Stomach (tissue), 8 donors: ENCODE measurements at regions not wholly inside any gene's neighbourhood (a gene's known extent, or its start where the extent isn't known, plus 50 kb on each side); places are given as distances from the start of the nearest gene placed in this dataset.

Source experiments
- DNase-seq, 2 donors: peaks; one replicate each; pipeline versions ENCODE4 v3.0.0 to v3.0.0-alpha.2; 2013 to 2019
- H3K27ac ChIP-seq, 5 donors: fragments of 200-600 bp in 4 of 5; sonication (generic) in 4 of 5; one replicate each; pipeline ENCODE4 v1.5.1; 2013 to 2019; ENCODE audit warnings: mild to moderate bottlenecking in 1 of 5, moderate library complexity in 1 of 5
- H3K27me3 ChIP-seq, 3 donors: fragments of 200-600 bp; sonication (generic); one replicate each; pipeline ENCODE4 v1.5.1; 2017 to 2019; ENCODE audit warnings: mixed run types in 1 of 3
- H3K36me3 ChIP-seq, 4 donors: fragments of 200-600 bp; sonication (generic); 1 replicate in 3 of 4; 2 replicates in 1 of 4; pipeline ENCODE4 v1.5.1; 2016 to 2019
- H3K4me1 ChIP-seq, 4 donors: fragments of 200-600 bp; sonication (generic); one replicate each; pipeline ENCODE4 v1.5.1; 2016 to 2019
- H3K4me3 ChIP-seq, 4 donors: fragments of 200-600 bp; sonication (generic) in 3 of 4; one replicate each; pipeline ENCODE4 v1.5.1; 2016 to 2019; ENCODE audit warnings: mild to moderate bottlenecking in 1 of 4
- H3K9me3 ChIP-seq, 4 donors: fragments of 200-600 bp; sonication (generic); one replicate each; pipeline ENCODE4 v1.5.1; 2016 to 2019
- CTCF ChIP-seq, 7 experiments: fragments of 450-650 bp in 4 of 7; fragments of 200-600 bp in 3 of 7; sonication (generic) in 3 of 7; IDR thresholded peaks; one replicate each; pipeline ENCODE4 v1.5.1; 2016 to 2019; ENCODE audit warnings: antibody characterized with exemption in 7 of 7, control low read depth in 2 of 7, mild to moderate bottlenecking in 1 of 7
- EP300 ChIP-seq: sonication (generic); formaldehyde crosslinking; IDR thresholded peaks from one replicate; pipeline ENCODE4 v1.6.1; 2017; ENCODE audit warnings: antibody characterized with exemption
- POLR2A ChIP-seq, 4 donors: fragments of 450-650 bp; IDR thresholded peaks; one replicate each; pipeline ENCODE4 v1.6.1; 2016; ENCODE audit warnings: antibody characterized with exemption in 4 of 4, control low read depth in 2 of 4, mild to moderate bottlenecking in 1 of 4, moderate library complexity in 1 of 4
- POLR2AphosphoS5 ChIP-seq, 3 donors: sonication (generic); formaldehyde crosslinking; IDR thresholded peaks; one replicate each; pipeline ENCODE4 v1.6.1; 2016; ENCODE audit warnings: antibody characterized with exemption in 3 of 3
- WGBS, 5 donors: extraction: QIAGEN DNeasy Blood & Tissue Kit in 3 of 5; methylation state at CpG; one replicate each; pipeline versions ENCODE4 v1.1.5 to v1.1.7; 2013 to 2018; 5-methylcytosine and 5-hydroxymethylcytosine counted together
- intact Hi-C: fragments of 100-400 bp; cut with DNase I; formaldehyde crosslinking; loops from one replicate; pipeline ENCODE4 v1.15.1; 2023; ENCODE audit warnings: low total_unique reads
- donor health status: healthy with polysubstance abuse.
- donor health status: Bipolar disorder and iron deficiency.
- donor health status: healthy.

GRCh38 chr10:128542659-128543058 is 416.4 kb upstream of the MKI67 start:
- 50 to 70% (median 62%) methylated on average over 7 of the region's 7 CpGs for WGBS, 5 donors

GRCh38 chr10:128543151-128543550 is 416.9 kb upstream of the MKI67 start:
- Histone ChIP-seq H3K4me1 (peaks cover 11 to 16% (median 14%) of the 10 kb centered on the region in 4 donors), H3K9me3 (no peaks in the 10 kb centered on the region), H3K27me3 (peaks cover 4 to 73% (median 34%) of the 10 kb centered on the region in 3 donors), H3K4me3 (no peak overlapping the region), H3K36me3 (no peaks in the 10 kb centered on the region), H3K27ac (no peak overlapping the region)
- WGBS, 5 donors, result 86 to 93% (median 91%) methylated on average over 12 of the region's 12 CpGs
- TF ChIP-seq EP300 (no peak), CTCF (IDR thresholded peaks at IDR 0.05) (no peak), POLR2A (IDR thresholded peaks at IDR 0.05) (no peak), POLR2AphosphoS5 (IDR thresholded peaks at IDR 0.05) (no peak)
- no peak for DNase-seq
- intact Hi-C loops, result no loop called here

More at GRCh38 chr10:128542659-128543058, 416.4 kb upstream of the MKI67 start:
- Histone ChIP-seq H3K27ac (no peak overlapping the region), H3K4me1 (peaks cover 11 to 16% (median 14%) of the 10 kb centered on the region in 4 donors), H3K27me3 (peaks cover 4 to 78% (median 36%) of the 10 kb centered on the region in 3 donors), H3K9me3 (no peaks in the 10 kb centered on the region), H3K4me3 (no peak overlapping the region), H3K36me3 (no peaks in the 10 kb centered on the region)
- no peak for TF ChIP-seq EP300
- TF ChIP-seq POLR2AphosphoS5 (IDR thresholded peaks at IDR 0.05), result no peak
- no peak for TF ChIP-seq POLR2A (IDR thresholded peaks at IDR 0.05)
- TF ChIP-seq CTCF (IDR thresholded peaks at IDR 0.05), result no peak
- intact Hi-C loops, result no loop called here
- no peak for DNase-seq

- intact Hi-C loops, result no loop called here
- H3K36me3 ChIP-seq, result no peaks in the 10 kb centered on the region
- TF ChIP-seq POLR2A (IDR thresholded peaks at IDR 0.05), result no peak
- no peak for TF ChIP-seq CTCF (IDR thresholded peaks at IDR 0.05)
- TF ChIP-seq POLR2AphosphoS5 (IDR thresholded peaks at IDR 0.05), result no peak
Observed at GRCh38 chr10:128545216-128545615, 419.0 kb upstream of the MKI67 start.

GRCh38 chr10:128546651-128547165 is 420.5 kb upstream of the MKI67 start:
- WGBS, 5 donors, result 74 to 91% (median 88%) methylated on average over 7 to 15 of the region's 15 CpGs
- no peak for TF ChIP-seq CTCF (IDR thresholded peaks at IDR 0.05)
- TF ChIP-seq POLR2AphosphoS5 (IDR thresholded peaks at IDR 0.05), result no peak
- TF ChIP-seq EP300, result no peak
- no peak for TF ChIP-seq POLR2A (IDR thresholded peaks at IDR 0.05)
- no peak overlapping the region for H3K27ac ChIP-seq
- peaks cover 0 to 38% (median 0%) of the 10 kb centered on the region in 3 donors for H3K27me3 ChIP-seq
- intact Hi-C loops, result no loop called here
- H3K4me3 ChIP-seq, result no peak overlapping the region
- peaks cover 0 to 3% (median 0%) of the 10 kb centered on the region in 4 donors for H3K9me3 ChIP-seq
- H3K4me1 ChIP-seq, result no peaks in the 10 kb centered on the region
- no peaks in the 10 kb centered on the region for H3K36me3 ChIP-seq
- DNase-seq, result no peak

More at GRCh38 chr10:128545216-128545615, 419.0 kb upstream of the MKI67 start:
- Histone ChIP-seq H3K27me3 (peaks cover 3 to 52% (median 13%) of the 10 kb centered on the region in 3 donors), H3K4me1 (peaks cover 8 to 14% (median 13%) of the 10 kb centered on the region in 4 donors), H3K27ac (no peak overlapping the region), H3K9me3 (no peaks in the 10 kb centered on the region), H3K4me3 (no peak overlapping the region)
- 88 to 93% (median 91%) methylated on average over 10 of the region's 10 CpGs for WGBS, 5 donors
- no peak for DNase-seq
